Vagina (tissue), 2 donors: ENCODE measurements at regions not wholly inside any gene's neighbourhood (a gene's known extent, or its start where the extent isn't known, plus 50 kb on each side); places are given as distances from the start of the nearest gene placed in this dataset.

Experiments used
- POLR2A ChIP-seq, 2 donors: fragments of 450-650 bp; IDR thresholded peaks; one replicate each; pipeline ENCODE4 v1.6.1; 2017; ENCODE audit warnings: antibody characterized with exemption in 2 of 2, mild to moderate bottlenecking in 2 of 2, moderate library complexity in 2 of 2
- POLR2AphosphoS5 ChIP-seq, 2 donors: sonication (generic); formaldehyde crosslinking; IDR thresholded peaks; one replicate each; pipeline ENCODE4 v1.9.0; 2017; ENCODE audit warnings: antibody characterized with exemption in 2 of 2, mild to moderate bottlenecking in 2 of 2, low read depth in 1 of 2; ENCODE audit not compliant: insufficient read depth in 1 of 2
- TF ChIP-seq, protein P1 (sequence below), 3 experiments: fragments of 450-650 bp in 2 of 3; fragments of 200-600 bp in 1 of 3; sonication (generic) in 1 of 3; IDR thresholded peaks; one replicate each; pipeline ENCODE4 v1.5.1; 2017 to 2019; ENCODE audit warnings: antibody characterized with exemption in 3 of 3, mild to moderate bottlenecking in 2 of 3, moderate library complexity in 2 of 3

DNA sequence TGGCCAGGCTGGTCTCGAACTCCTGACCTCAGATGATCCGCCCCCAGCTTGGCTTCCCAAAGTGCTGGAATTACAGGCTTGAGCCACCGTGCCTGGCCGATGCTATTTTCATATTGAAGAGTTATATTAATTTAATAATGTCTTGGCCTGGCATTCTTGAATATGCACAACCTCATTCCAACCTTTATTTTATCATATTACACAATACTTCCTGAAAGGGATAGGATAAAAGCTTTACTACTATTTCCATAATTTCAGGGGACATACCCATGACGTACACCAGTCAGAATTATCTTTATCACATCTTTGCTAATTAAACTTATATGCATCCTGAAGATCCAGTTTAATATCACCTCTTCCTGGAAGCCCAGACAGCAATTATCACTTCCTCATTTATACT, 205.3 kb downstream of the ZIC4 start:
- TF ChIP-seq POLR2A (IDR thresholded peaks at IDR 0.05), result no peak
- TF ChIP-seq, protein P1, sequence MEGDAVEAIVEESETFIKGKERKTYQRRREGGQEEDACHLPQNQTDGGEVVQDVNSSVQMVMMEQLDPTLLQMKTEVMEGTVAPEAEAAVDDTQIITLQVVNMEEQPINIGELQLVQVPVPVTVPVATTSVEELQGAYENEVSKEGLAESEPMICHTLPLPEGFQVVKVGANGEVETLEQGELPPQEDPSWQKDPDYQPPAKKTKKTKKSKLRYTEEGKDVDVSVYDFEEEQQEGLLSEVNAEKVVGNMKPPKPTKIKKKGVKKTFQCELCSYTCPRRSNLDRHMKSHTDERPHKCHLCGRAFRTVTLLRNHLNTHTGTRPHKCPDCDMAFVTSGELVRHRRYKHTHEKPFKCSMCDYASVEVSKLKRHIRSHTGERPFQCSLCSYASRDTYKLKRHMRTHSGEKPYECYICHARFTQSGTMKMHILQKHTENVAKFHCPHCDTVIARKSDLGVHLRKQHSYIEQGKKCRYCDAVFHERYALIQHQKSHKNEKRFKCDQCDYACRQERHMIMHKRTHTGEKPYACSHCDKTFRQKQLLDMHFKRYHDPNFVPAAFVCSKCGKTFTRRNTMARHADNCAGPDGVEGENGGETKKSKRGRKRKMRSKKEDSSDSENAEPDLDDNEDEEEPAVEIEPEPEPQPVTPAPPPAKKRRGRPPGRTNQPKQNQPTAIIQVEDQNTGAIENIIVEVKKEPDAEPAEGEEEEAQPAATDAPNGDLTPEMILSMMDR (IDR thresholded peaks at IDR 0.05), result no peak
- TF ChIP-seq POLR2AphosphoS5 (IDR thresholded peaks at IDR 0.05; ENCODE audit: insufficient read depth in 1 of 2, low read depth in 1 of 2), result no peak
